K562 (cell line): ENCODE measurements at regions not wholly inside any gene's neighbourhood (a gene's known extent, or its start where the extent isn't known, plus 50 kb on each side); places are given as distances from the start of the nearest gene placed in this dataset.
A peak's percentile ranks its signal among the peaks of the same experiment; 100 is the strongest.

ENCODE experiments used
- ATAC-seq: fragments of 200-7000 bp; cut with Tn5 transposase; 3 replicates; pipeline ENCODE4 v1.9.1; 2020; ENCODE audit warnings: moderate library complexity
- BruUV-seq: library from RNA; stranded (reverse); fragments of 400-500 nt; replicated peaks from 2 replicates; lab custom pipeline; 2021; lab: Mats Ljungman, UMichigan
- CTCF ChIA-PET: fragments of 300-600 bp; formaldehyde crosslinking; extraction: SDS; loops from one replicate; lab custom pipeline; 2021; ENCODE audit warnings: low intra/inter-chr PET ratio; lab: Yijun Ruan, JAX
- POLR2A ChIA-PET: fragments of 300-600, 350-650 bp; sonication (Branson Sonifier 250); formaldehyde crosslinking; extraction: SDS; loops from one replicate; lab custom pipeline; 2021; ENCODE audit warnings: antibody characterized with exemption, inconsistent platforms; lab: Yijun Ruan, JAX
- DNase-seq, 4 experiments: peaks; one replicate each; pipeline versions ENCODE4 v3.0.0 to v3.0.0-alpha.2; 2011 to 2018; ENCODE audit warnings: low spot score in 3 of 4, mixed read lengths in 3 of 4; ENCODE audit errors: extremely low read depth in 1 of 4
- FAIRE-seq: peaks from 2 replicates; lab custom pipeline; 2011; peaks lifted over from hg19 to GRCh38; lab: Jason Lieb, UNC
- H2AFZ ChIP-seq: 2 replicates; pipeline ENCODE4 v1.6.0; 2011; ENCODE audit warnings: low read depth, low read length, control low read depth, inconsistent platforms
- H3K27ac ChIP-seq: fragments of 200-600 bp; 3 replicates; pipeline ENCODE4 v1.8.0; 2011; ENCODE audit warnings: low read depth, mild to moderate bottlenecking, control low read depth, inconsistent platforms, low read length, moderate library complexity, mixed read lengths; ENCODE audit errors: extremely low read depth
- H3K27me3 ChIP-seq, 2 experiments: fragments of 300-600 bp in 1 of 2; 2 replicates in 1 of 2; 3 replicates in 1 of 2; pipeline versions ENCODE4 v1.6.0 to v1.8.0; 2011; ENCODE audit warnings: inconsistent platforms in 2 of 2, low read length in 2 of 2, mild to moderate bottlenecking in 1 of 2, mixed read lengths in 1 of 2, moderate library complexity in 1 of 2; ENCODE audit not compliant: control insufficient read depth in 2 of 2, insufficient read depth in 2 of 2
- H3K36me3 ChIP-seq: fragments of 300-600 bp; 3 replicates; pipeline ENCODE4 v1.8.0; 2011; ENCODE audit warnings: mild to moderate bottlenecking, low read length, inconsistent platforms; ENCODE audit not compliant: control insufficient read depth, insufficient read depth
- H3K4me1 ChIP-seq, 2 experiments: fragments of 200-600 bp in 1 of 2; replicated peaks in 1 of 2; 2 replicates in 1 of 2; 3 replicates in 1 of 2; pipeline versions ENCODE4 v1.5.1 to v1.8.0; 2011; ENCODE audit warnings: inconsistent platforms in 2 of 2, low read length in 2 of 2, mild to moderate bottlenecking in 1 of 2, mixed read lengths in 1 of 2, moderate library complexity in 1 of 2; ENCODE audit not compliant: control insufficient read depth in 2 of 2, insufficient read depth in 2 of 2
- H3K4me2 ChIP-seq: 2 replicates; pipeline ENCODE4 v1.6.1; 2011; ENCODE audit warnings: low read length, control low read depth, inconsistent platforms, mixed read lengths; ENCODE audit not compliant: insufficient read depth
- H3K4me3 ChIP-seq: fragments of 200-600 bp; sonication (generic), shearing (Covaris generic); 2 replicates; pipeline ENCODE4 v1.5.1; 2016; ENCODE audit warnings: control low read depth, inconsistent platforms
- H3K79me2 ChIP-seq: fragments of 200-600 bp; 3 replicates; pipeline ENCODE4 v1.8.0; 2011; ENCODE audit warnings: low read length, inconsistent platforms; ENCODE audit not compliant: control insufficient read depth, insufficient read depth
- H3K9ac ChIP-seq, 2 experiments: 2 replicates each; pipeline versions ENCODE4 v1.6.0 to v1.6.1; 2011; ENCODE audit warnings: low read depth in 2 of 2, low read length in 2 of 2, control low read depth in 1 of 2, inconsistent platforms in 1 of 2, mild to moderate bottlenecking in 1 of 2, mixed read lengths in 1 of 2; ENCODE audit not compliant: insufficient read depth in 1 of 2
- H3K9me1 ChIP-seq: one replicate; pipeline ENCODE4 v1.6.0; 2011; ENCODE audit warnings: inconsistent platforms, mild to moderate bottlenecking, low read length, moderate library complexity; ENCODE audit not compliant: control insufficient read depth, insufficient read depth
- H3K9me3 ChIP-seq: replicated peaks from 2 replicates; pipeline ENCODE4 v1.5.1; 2011; ENCODE audit warnings: low read depth, low read length, inconsistent platforms; ENCODE audit not compliant: control insufficient read depth, insufficient read depth
- H4K20me1 ChIP-seq: replicated peaks from 2 replicates; pipeline ENCODE4 v1.6.1; 2011; ENCODE audit warnings: low read length, inconsistent platforms, mixed read lengths; ENCODE audit not compliant: control insufficient read depth, insufficient read depth
- CBFA2T3 ChIP-seq: fragments of 450-650 bp; IDR thresholded peaks from 2 replicates; pipeline ENCODE4 v1.6.1; 2017
- CBX2 ChIP-seq: fragments of 200-600 bp; sonication (generic); IDR thresholded peaks from one replicate; pipeline ENCODE4 v1.6.1; 2012; ENCODE audit warnings: mild to moderate bottlenecking, low read length, inconsistent platforms; ENCODE audit not compliant: insufficient read depth, poor library complexity, severe bottlenecking
- ELF2 ChIP-seq: fragments of 250-450 bp; sonication (Bioruptor Pico); IDR thresholded peaks from 2 replicates; pipeline ENCODE4 v1.5.0; 2021; ENCODE audit warnings: mild to moderate bottlenecking
- FOXA3 ChIP-seq, 2 experiments: fragments of 450-650 bp in 1 of 2; sonication (generic) in 1 of 2; formaldehyde crosslinking; IDR thresholded peaks in 1 of 2; conservative IDR thresholded peaks in 1 of 2; 2 replicates each; pipeline versions ENCODE4 v1.4.0 to v1.8.0; 2020 to 2022; ENCODE audit warnings: mild to moderate bottlenecking in 2 of 2, missing genetic modification reagents in 1 of 2
- GATA2 ChIP-seq: sonication (generic); formaldehyde crosslinking; IDR thresholded peaks from 2 replicates; pipeline ENCODE4 v1.4.0; 2020; ENCODE audit warnings: mild to moderate bottlenecking, missing genetic modification reagents
- HOXB6 ChIP-seq: fragments of 250-450 bp; sonication (Bioruptor Pico); IDR thresholded peaks from 2 replicates; pipeline ENCODE4 v1.5.1; 2022; ENCODE audit warnings: mild to moderate bottlenecking, borderline replicate concordance
- PRDM10 ChIP-seq: fragments of 450-650 bp; IDR thresholded peaks from 2 replicates; pipeline ENCODE4 v1.6.1; 2018; ENCODE audit not compliant: partially characterized antibody
- TGIF2 ChIP-seq: sonication (generic); formaldehyde crosslinking; IDR thresholded peaks from 2 replicates; pipeline ENCODE4 v1.8.1; 2022; ENCODE audit warnings: mild to moderate bottlenecking, missing genetic modification reagents, moderate library complexity
- ZNF263 ChIP-seq: sonication (generic); formaldehyde crosslinking; IDR thresholded peaks from 2 replicates; pipeline ENCODE4 v1.8.0; 2022; ENCODE audit warnings: mild to moderate bottlenecking, missing genetic modification reagents, borderline replicate concordance
- ZNF280A ChIP-seq: fragments of 450-650 bp; IDR thresholded peaks from 2 replicates; pipeline ENCODE4 v1.6.1; 2018; ENCODE audit warnings: mild to moderate bottlenecking, low read depth; ENCODE audit not compliant: partially characterized antibody
- WGBS: fragments of 100-300 bp; shearing (Covaris generic); methylation state at CpG from one replicate; pipeline ENCODE4 v1.1.6; 2016; ENCODE audit warnings: low coverage, mixed read lengths; ENCODE audit not compliant: insufficient coverage; ENCODE audit errors: missing lambda C conversion rate; 5-methylcytosine and 5-hydroxymethylcytosine counted together
- in situ Hi-C: fragments of 300-500 bp; cut with MboI; formaldehyde crosslinking; loops from 4 replicates; pipeline ENCODE4 v1.15.0; 2018; ENCODE audit warnings: inconsistent platforms, mixed read lengths
- intact Hi-C: fragments of 100-400 bp; cut with micrococcal nuclease; formaldehyde crosslinking; loops from 2 replicates; pipeline ENCODE4 v1.14.2; 2022

GRCh38 chr12:93231938-93232337 lies 145.8 kb upstream of the NUDT4 start (continued):
- no peak for TF ChIP-seq HOXB6
- no peak for TF ChIP-seq CBFA2T3
- no peak for TF ChIP-seq ZNF263
- no peak for TF ChIP-seq CBX2
- no peak for TF ChIP-seq TGIF2 (CRISPR knock-in tag)
- TF ChIP-seq, all 486 proteins: peak for 5

- Histone ChIP-seq H4K20me1 (no peaks in the 10 kb centered on the region), H3K4me3 (no peak overlapping the region), H3K4me1 (peaks cover 0 to 19% of the 10 kb centered on the region in 2 experiments; a peak in 3 of 5 replicates), H3K4me2 (no peak overlapping the region), H3K9me1 (no peaks in the 10 kb centered on the region), H2AFZ (no peak overlapping the region), H3K9me3 (no peaks in the 10 kb centered on the region; the same call in 1 of the 2 replicates), H3K36me3 (no peaks in the 10 kb centered on the region), H3K79me2 (no peaks in the 10 kb centered on the region), H3K27me3 (no peaks in the 10 kb centered on the region), H3K9ac (no peak overlapping the region), H3K27ac (no peak overlapping the region)
- intact Hi-C loops (no loop called here), in situ Hi-C loops (no loop called here)
- DNase-seq, result no peak
- no TSS peak for BruUV-seq
- ATAC-seq, result no peak
- 78% methylated on average over 1 of the region's 1 CpG for WGBS
- no peak for FAIRE-seq
- TF ChIP-seq GATA2 (CRISPR knock-in tag), result 0 out of 2 replicates have a peak, but pooled peaks have one; percentile 7
- 0 out of 4 replicates have a peak, but pooled peaks of 1 of the 2 experiments have one; percentile 18 for TF ChIP-seq FOXA3 (CRISPR knock-in tag; conservative IDR thresholded peaks at IDR 0.05 in 1 of 2, IDR thresholded peaks at IDR 0.05 in 1 of 2)
- peak; percentile 45 for TF ChIP-seq PRDM10
- no peak for TF ChIP-seq ELF2 (CRISPR knock-in tag)
- no peak for TF ChIP-seq ZNF280A
- POLR2A ChIA-PET, result interaction anchor here (0.6 to 1.4 kb wide), 2 partner anchors 10 to 195 kb away, joined by 3 to 5 read pairs; no protein-coding TSS in a partner anchor
- CTCF ChIA-PET, result no interaction called here
Observed at GRCh38 chr12:93234641-93235040, 143.1 kb upstream of the NUDT4 start.
